Astrocyte of the cerebellum (primary cell): ENCODE measurements at regions not wholly inside any gene's neighbourhood (a gene's known extent, or its start where the extent isn't known, plus 50 kb on each side); places are given as distances from the start of the nearest gene placed in this dataset.

Experiments
- DNase-seq: peaks from one replicate; pipeline ENCODE4 v3.0.0-alpha.2; 2011; ENCODE audit warnings: low read depth
- H3K4me3 ChIP-seq: 2 replicates; pipeline ENCODE4 v1.5.1; 2011; ENCODE audit warnings: mild to moderate bottlenecking, low read depth, low read length, moderate library complexity
- in situ Hi-C: cut with HindIII; loops from 2 replicates; pipeline ENCODE4 v1.10.0; 2017; ENCODE audit warnings: low sequenced_read_pairs
- TF ChIP-seq, protein P1 (sequence below): IDR thresholded peaks from 2 replicates; pipeline ENCODE4 v1.5.1; 2012; ENCODE audit warnings: low read length, low read depth, moderate library complexity, mild to moderate bottlenecking; ENCODE audit errors: missing control alignments

DNA sequence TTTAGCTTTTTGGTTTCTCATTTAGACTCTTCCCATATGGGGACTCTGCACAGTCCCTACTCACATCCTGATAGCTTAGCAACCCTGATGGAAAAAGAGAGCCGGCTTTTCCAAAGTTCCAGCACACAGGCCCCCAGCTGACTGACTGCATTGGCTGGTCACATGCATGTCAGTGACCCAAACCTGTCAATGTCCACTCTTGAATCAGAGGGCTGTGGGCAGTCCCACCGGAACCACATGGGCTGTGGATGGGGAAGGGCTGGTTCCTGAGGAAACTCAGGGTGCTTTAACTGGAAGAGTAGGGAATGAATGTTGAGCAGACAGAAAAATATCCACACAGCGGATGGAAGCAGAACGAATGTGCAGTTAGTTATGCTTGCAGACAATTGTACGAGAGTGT is 136.6 kb downstream of the NSG2 start:
- no peak overlapping the region for H3K4me3 ChIP-seq
- in situ Hi-C loops = no loop called here
- TF ChIP-seq, protein P1, sequence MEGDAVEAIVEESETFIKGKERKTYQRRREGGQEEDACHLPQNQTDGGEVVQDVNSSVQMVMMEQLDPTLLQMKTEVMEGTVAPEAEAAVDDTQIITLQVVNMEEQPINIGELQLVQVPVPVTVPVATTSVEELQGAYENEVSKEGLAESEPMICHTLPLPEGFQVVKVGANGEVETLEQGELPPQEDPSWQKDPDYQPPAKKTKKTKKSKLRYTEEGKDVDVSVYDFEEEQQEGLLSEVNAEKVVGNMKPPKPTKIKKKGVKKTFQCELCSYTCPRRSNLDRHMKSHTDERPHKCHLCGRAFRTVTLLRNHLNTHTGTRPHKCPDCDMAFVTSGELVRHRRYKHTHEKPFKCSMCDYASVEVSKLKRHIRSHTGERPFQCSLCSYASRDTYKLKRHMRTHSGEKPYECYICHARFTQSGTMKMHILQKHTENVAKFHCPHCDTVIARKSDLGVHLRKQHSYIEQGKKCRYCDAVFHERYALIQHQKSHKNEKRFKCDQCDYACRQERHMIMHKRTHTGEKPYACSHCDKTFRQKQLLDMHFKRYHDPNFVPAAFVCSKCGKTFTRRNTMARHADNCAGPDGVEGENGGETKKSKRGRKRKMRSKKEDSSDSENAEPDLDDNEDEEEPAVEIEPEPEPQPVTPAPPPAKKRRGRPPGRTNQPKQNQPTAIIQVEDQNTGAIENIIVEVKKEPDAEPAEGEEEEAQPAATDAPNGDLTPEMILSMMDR = no peak
- no peak for DNase-seq

GRCh38 chr5:174183701-174184100 is 138.2 kb downstream of the NSG2 start:
- DNase-seq = no peak
- in situ Hi-C loops = no loop called here
- TF ChIP-seq, protein P1 = no peak
- H3K4me3 ChIP-seq = no peak overlapping the region

DNA sequence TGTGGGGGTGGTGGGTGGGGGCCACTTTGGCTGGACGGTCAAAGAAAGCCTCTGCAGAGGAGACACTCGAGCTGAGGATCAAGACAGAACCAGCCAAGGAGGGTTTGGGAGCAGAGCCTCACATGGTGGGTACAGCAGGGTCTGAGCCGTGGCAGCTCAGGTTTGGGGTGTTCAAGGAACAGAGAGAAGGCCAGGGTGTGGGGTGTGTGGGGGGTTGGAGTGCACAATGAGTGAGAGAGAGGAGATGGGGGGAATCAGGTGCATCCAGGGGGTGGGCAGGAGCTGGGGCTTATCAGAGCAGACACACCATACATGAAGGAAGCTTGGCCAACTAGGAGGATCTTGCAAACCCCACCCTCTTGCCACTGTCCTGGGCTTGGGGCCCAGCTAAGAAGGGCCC is 140.0 kb downstream of the NSG2 start:
- TF ChIP-seq, protein P1 = no peak
- no peak overlapping the region for H3K4me3 ChIP-seq
- no peak for DNase-seq
- in situ Hi-C loops = no loop called here

GRCh38 chr5:174186096-174186695 is 140.7 kb downstream of the NSG2 start:
- TF ChIP-seq, protein P1 = no peak
- H3K4me3 ChIP-seq = no peak overlapping the region
- no peak for DNase-seq
- in situ Hi-C loops = no loop called here

DNA sequence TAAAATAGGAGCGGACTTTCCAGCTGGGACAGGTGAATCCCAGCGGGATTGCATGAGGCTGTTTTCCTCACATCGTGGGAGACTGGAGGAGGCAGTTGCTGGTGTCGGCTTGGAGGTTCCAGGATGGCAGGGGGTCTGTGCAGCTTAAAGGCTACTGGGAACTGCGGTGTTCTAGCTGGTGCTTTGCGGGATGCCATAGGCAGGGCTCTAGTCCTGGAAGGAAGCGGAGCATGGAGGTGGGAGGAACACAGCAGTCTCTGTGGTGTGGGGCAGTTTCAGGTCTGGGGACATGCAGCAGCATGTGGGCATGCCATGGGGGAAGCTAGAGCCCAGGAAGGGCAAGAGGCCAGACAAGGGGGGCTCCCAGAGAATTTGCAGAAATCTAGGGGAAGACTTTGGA is 141.5 kb downstream of the NSG2 start:
- no peak overlapping the region for H3K4me3 ChIP-seq
- DNase-seq = no peak
- TF ChIP-seq, protein P1 = no peak
- in situ Hi-C loops = no loop called here

DNA sequence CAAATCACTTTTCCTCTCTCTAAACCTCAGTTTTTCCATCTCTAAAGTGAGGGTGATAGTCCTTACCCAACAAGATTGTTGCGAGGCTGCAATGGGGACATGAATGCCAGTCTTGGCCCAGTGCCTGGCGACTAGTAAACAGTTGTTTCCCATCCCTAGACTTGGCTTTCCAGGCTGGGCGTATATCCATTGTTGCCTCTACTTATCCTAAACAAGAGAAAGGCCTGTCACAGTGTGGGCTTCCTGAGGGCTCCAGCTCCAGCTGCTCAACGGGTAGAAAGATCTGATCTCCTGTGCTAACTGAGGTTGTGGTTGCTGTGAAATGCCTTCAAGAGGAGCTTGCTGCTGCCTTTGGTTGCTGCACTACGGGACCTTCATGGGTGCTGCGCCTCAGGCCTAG is 142.0 kb downstream of the NSG2 start:
- TF ChIP-seq, protein P1 = no peak
- DNase-seq = no peak
- in situ Hi-C loops = no loop called here
- H3K4me3 ChIP-seq = no peak overlapping the region
